SH-SY5Y (cell line): ENCODE measurements at regions not wholly inside any gene's neighbourhood (a gene's known extent, or its start where the extent isn't known, plus 50 kb on each side); places are given as distances from the start of the nearest gene placed in this dataset.

Source experiments
- GATA2 ChIP-seq: IDR thresholded peaks from 2 replicates; pipeline ENCODE4 v1.6.1; 2011; ENCODE audit warnings: mild to moderate bottlenecking, low read depth, low read length
- GATA3 ChIP-seq: IDR thresholded peaks from 2 replicates; pipeline ENCODE4 v1.6.1; 2011; ENCODE audit warnings: low read depth, mild to moderate bottlenecking, low read length, moderate library complexity

DNA sequence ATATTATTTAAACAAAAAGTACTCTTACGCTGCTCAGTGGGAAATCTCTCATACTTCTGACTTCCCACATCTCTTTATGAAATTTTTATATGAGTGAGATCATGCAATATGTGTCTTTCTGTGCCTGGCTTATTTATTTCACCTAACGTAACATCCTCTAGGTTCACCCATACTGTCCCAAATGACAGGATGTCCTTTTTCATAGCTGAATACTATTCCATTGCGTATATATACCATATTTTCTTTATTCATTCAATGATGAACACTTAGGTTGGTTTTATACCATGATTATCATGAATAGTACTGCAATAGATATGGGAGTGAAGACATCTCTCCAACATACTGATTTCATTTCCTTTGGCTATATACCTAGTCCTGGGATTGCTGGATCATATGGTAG, 57.8 kb upstream of the TPP2 start:
- TF ChIP-seq GATA2 (no peak), GATA3 (no peak)

- no peak for TF ChIP-seq GATA3
- TF ChIP-seq GATA2 = no peak
These were observed 59.9 kb upstream of the TPP2 start for GRCh38 chr13:102536695-102537485.

DNA sequence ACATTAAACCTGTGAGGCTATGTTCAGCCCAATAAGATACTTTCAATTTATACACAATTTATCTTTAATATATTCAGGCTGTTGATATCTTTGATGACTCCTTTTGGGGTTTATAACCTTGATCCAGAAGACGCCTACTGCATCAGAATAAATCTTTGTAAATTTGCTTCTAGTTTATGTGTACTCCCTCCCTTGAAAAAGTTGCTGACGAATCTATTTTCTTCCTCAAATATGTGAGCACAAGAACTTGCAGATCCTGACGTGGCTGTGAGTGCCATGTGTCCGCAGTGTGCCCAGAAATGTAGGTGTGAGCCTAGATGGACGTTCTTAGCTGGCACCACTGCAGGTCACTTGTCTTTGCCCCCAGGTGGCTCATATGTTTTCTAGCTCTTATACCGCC, 60.6 kb upstream of the TPP2 start:
- TF ChIP-seq GATA3 (no peak), GATA2 (no peak)

- no peak for TF ChIP-seq GATA3
- no peak for TF ChIP-seq GATA2
These were observed 66.0 kb upstream of the TPP2 start for GRCh38 chr13:102530751-102531150.

DNA sequence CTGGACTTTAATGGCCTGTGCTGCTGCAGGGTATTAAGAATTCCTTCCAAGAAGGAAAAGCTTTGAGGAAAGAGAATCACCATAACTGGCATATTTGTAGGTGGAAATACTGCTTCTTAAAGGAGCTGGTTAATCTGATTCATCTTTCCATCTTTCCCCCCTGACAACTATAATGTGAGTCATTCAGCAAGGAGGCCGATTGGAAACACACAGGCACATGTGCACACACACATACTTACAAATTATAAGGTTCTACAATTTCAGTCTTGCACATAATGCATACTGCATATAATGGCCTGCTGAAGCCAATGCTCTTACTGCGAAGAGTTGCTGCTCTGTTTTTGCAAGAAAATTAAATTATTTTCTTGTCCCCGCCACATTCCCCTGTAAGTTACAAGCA, 78.8 kb upstream of the TPP2 start:
- TF ChIP-seq GATA3 (no peak), GATA2 (no peak)

DNA sequence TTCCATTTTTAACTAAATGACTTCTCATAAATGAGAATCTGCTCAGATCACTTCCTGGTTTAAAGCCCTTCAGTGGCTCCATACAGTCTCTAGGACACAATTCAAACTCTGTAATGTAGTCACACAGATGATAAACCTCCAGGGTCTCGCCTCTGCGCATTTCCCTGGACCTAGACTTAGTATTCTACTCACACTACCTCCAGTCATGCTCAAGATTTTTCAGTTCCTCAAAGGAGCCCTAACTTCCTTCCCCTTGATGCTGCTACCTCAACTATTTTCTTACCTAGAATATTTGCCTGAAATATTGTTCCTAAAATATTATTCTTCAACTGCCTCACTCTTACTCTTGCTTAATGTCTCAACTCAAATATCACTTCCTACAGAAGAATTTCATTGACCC, 86.7 kb upstream of the TPP2 start:
- no peak for TF ChIP-seq GATA3
- no peak for TF ChIP-seq GATA2

- no peak for TF ChIP-seq GATA2
- no peak for TF ChIP-seq GATA3
These were observed 88.4 kb upstream of the TPP2 start for GRCh38 chr13:102508411-102508810.

DNA sequence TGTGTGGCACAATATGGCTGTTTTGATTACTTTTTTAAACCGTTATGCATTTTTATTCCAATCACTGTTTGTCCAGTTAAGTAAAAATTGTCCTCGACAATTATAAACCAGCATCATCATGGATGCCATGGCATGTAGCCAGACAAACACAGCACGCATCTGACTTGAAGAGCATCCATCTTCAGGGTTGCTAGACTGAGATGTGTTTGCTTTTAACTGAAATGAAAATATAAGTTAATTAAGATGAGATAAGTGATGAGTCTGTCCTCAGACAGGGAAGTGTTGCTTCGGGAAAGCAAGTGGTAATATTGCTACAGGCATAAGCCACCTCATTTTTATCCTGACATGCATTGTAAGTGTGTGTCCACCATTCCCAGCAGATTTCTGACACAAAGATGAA, 92.8 kb upstream of the TPP2 start:
- TF ChIP-seq GATA2 (no peak), GATA3 (0 out of 2 replicates have a peak, but pooled peaks have one; percentile 29)

- no peak for TF ChIP-seq GATA2
- no peak for TF ChIP-seq GATA3
These were observed 93.8 kb upstream of the FGF14 start for GRCh38 chr13:102495663-102496062.

GRCh38 chr13:102487330-102487729, 85.5 kb upstream of the FGF14 start:
- TF ChIP-seq GATA2 (peak; percentile 19; the same call in 1 of the 2 replicates), GATA3 (no peak)

- no peak for TF ChIP-seq GATA2
- no peak for TF ChIP-seq GATA3
These were observed 82.5 kb upstream of the FGF14 start for GRCh38 chr13:102484329-102484728.

- TF ChIP-seq GATA2 = no peak
- no peak for TF ChIP-seq GATA3
These were observed 70.8 kb upstream of the FGF14 start for GRCh38 chr13:102472650-102473049.

DNA sequence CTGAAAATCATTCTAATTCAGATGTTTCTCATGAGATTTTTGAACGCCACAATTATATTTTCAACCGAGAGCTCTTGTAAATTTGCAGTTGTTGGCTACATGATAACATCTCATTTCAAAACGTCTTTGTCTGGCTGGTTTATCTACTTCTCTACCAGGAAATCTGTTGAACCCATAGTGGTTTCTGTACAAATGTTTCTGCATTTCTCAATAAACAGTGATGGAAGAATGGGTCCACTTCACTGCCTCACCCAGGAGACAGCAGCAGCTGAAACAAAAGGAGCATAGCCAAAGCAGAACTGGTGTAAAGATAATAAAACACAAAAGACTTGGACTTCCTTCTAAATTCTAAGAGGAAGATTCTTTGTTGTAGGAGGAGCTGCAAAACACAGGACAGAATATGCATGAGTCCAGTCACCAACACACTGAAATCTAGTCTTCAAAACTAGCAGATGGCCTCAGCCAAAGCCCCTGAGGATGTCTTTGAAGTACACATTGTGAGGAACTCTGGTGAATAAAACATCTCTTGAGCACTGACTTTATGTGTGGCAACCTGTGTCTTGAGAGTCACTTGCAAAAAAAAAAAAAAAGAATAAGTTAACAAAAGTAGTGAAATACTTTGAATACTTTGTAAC, 68.6 kb upstream of the FGF14 start:
- TF ChIP-seq GATA3 (no peak), GATA2 (no peak)

GRCh38 chr13:102466610-102467190, 64.9 kb upstream of the FGF14 start:
- TF ChIP-seq GATA2 = no peak
- TF ChIP-seq GATA3 = no peak

GRCh38 chr13:102462570-102462969, 60.7 kb upstream of the FGF14 start:
- TF ChIP-seq GATA3 = no peak

DNA sequence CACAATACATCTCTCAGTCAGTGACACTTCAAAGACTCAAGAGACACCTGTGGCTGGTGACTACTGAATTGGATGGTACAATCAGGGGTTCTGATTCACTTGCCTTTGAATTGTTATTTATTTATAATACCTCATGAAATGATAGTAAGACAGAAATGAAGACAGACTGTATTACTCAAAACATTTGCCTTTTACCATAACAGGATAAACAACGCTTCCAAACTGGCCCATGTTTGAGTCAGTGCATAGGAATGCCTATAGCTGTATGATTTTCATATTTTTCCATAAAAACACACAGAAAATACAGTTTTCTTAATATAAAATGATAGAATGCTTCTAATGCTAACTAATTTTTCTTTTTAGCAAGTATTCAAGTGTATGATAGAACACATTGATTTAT, 59.5 kb upstream of the FGF14 start:
- TF ChIP-seq GATA3 (no peak), GATA2 (no peak)
